ENCODE measurements at regions not wholly inside any gene's neighbourhood (a gene's known extent, or its start where the extent isn't known, plus 50 kb on each side); places are given as distances from the start of the nearest gene placed in this dataset.
A peak's percentile ranks its signal among the peaks of the same experiment; 100 is the strongest.
"Not testable (repeated sequence)": the region's sequence is repeated elsewhere in the genome, so short reads cannot be mapped to it uniquely, and the experiment has no call there.

DNA sequence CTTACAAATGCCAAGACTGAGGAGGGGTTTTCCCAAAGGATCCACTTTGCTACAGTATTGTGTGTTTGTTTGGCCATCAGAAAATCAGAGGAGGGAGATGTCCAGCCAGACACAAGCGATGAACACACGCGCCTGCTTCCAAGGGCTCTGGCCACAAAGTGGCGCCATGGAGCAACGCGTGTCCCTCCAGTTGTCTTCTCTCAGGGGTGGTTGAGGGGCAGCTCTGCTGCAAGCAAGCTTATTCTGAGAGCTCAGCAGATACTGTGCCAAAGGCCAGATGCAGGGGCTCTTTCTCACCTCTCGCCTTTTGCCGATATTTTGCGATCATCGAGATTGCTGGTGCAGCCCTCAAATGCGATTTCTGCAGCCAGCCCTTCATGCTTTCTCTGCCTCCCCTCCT lies 88.9 kb upstream of the OSBPL11 start:
- Histone ChIP-seq H3K4me1 (peaks cover 0 to 20% (median 0%) of the 10 kb centered on the region in 3 donors), H3K36me3 (no peaks in the 10 kb centered on the region), H3K4me3 (no peak overlapping the region), H3K27me3 (no peaks in the 10 kb centered on the region), H3K9me3 (no peaks in the 10 kb centered on the region), H3K27ac (no peak overlapping the region)
- TF ChIP-seq CTCF (IDR thresholded peaks at IDR 0.05) (peak in 1 of 4 experiments; percentile 26), POLR2AphosphoS5 (IDR thresholded peaks at IDR 0.05) (no peak), POLR2A (IDR thresholded peaks at IDR 0.05) (no peak), EP300 (IDR thresholded peaks at IDR 0.05) (no peak)
- WGBS, 2 donors (ENCODE audit: low coverage in 1 of 2): 69 to 77% methylated on average over 3 to 6 of the region's 11 CpGs
- ATAC-seq: peak; percentile 37

DNA sequence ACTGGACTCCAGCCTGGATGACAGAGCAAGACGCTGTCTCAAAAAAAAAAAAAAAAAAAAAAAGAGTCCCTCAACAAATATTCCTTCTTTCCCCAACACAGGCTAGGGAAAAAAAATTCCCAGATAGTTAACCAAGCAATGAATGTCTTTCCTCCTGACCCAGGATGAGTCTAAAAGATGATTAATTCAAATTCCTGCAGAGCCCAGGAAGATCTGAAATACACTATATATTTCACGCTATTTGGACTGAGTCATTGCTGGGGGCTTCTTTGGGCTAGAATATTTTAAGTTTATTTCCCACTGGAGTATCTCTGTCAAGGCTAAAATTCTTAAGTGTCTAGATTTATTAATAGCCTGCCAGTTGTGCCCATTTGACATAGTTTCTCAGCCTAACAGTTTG lies 90.4 kb upstream of the OSBPL11 start:
- H3K36me3 ChIP-seq, ATAC-seq, H3K9me3 ChIP-seq, H3K4me3 ChIP-seq, H3K27ac ChIP-seq, H3K27me3 ChIP-seq: not testable (repeated sequence)
- H3K4me1 ChIP-seq: peaks cover 0 to 20% (median 0%) of the 10 kb centered on the region in 3 donors
- WGBS, 2 donors (ENCODE audit: low coverage in 1 of 2): 83 to 88% methylated on average over 1 of the region's 2 CpGs

DNA sequence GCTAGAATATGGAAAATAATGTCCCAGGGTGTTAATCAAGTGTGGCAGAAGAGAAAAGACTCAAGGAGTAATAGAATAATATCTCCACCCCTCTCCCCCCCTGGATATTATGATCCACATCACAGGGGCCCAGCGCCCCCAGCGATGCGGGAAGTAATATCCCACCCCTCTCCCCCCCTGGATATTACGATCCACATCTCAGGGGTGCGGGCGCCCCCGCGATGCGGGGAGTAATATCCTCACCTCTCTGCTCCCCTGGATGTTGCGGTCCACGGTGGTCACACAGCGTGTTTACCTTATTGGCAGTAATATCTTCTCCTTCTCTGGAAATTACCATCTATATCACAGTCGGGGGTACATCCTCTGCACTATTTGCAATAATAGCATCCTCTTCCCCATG lies 97.1 kb upstream of the OSBPL11 start:
- 95% methylated on average over 10 of the region's 13 CpGs for WGBS, 2 donors (ENCODE audit: low coverage in 1 of 2)
- TF ChIP-seq EP300 (IDR thresholded peaks at IDR 0.05) (no peak), POLR2AphosphoS5 (IDR thresholded peaks at IDR 0.05) (no peak)
- Histone ChIP-seq H3K27me3 (no peaks in the 10 kb centered on the region), H3K4me3 (no peak overlapping the region), H3K36me3 (no peaks in the 10 kb centered on the region), H3K4me1 (no peaks in the 10 kb centered on the region), H3K9me3 (no peaks in the 10 kb centered on the region), H3K27ac (no peak overlapping the region)
- no peak for ATAC-seq

DNA sequence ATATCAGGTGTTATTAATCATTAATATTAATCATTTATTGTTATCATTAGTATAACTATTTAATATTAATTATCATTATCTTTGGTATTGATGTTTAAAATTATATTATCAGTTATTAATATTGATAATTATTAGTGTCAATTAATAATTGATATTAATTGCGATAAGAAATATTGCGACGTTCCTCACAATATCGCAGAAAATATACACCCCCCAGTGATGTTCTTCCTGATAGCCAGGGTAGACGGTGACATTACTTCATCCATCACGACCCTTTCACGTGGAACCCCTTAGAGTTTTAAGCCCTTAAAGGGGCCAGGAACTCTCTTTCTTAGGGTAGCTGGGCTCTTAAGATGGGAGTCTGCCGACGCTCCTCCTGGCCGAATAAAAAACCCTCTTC lies 98.6 kb upstream of the OSBPL11 start:
- H3K27me3 ChIP-seq: no peaks in the 10 kb centered on the region
- TF ChIP-seq EP300 (IDR thresholded peaks at IDR 0.05) (no peak), POLR2AphosphoS5 (IDR thresholded peaks at IDR 0.05) (no peak), CTCF (IDR thresholded peaks at IDR 0.05) (no peak), POLR2A (IDR thresholded peaks at IDR 0.05) (no peak)
- H3K4me1 ChIP-seq: no peaks in the 10 kb centered on the region
- no peak overlapping the region for H3K4me3 ChIP-seq
- no peaks in the 10 kb centered on the region for H3K36me3 ChIP-seq
- H3K9me3 ChIP-seq: no peaks in the 10 kb centered on the region
- no peak overlapping the region for H3K27ac ChIP-seq
- 88 to 96% methylated on average over 9 to 10 of the region's 10 CpGs for WGBS, 2 donors (ENCODE audit: low coverage in 1 of 2)
- no peak for ATAC-seq

- H3K27ac ChIP-seq: no peak overlapping the region
- H3K4me1 ChIP-seq: no peaks in the 10 kb centered on the region
- ATAC-seq: no peak
- WGBS, 2 donors (ENCODE audit: low coverage in 1 of 2): 73 to 80% methylated on average over 1 to 9 of the region's 14 CpGs
- H3K9me3 ChIP-seq: no peaks in the 10 kb centered on the region
- H3K27me3 ChIP-seq: no peaks in the 10 kb centered on the region
- TF ChIP-seq POLR2AphosphoS5 (IDR thresholded peaks at IDR 0.05): no peak
- no peak for TF ChIP-seq EP300 (IDR thresholded peaks at IDR 0.05)
- no peak for TF ChIP-seq POLR2A (IDR thresholded peaks at IDR 0.05)
- no peak for TF ChIP-seq CTCF (IDR thresholded peaks at IDR 0.05)
- no peaks in the 10 kb centered on the region for H3K36me3 ChIP-seq
- H3K4me3 ChIP-seq: no peak overlapping the region
Observed at GRCh38 chr3:125694761-125695294, 99.5 kb upstream of the OSBPL11 start.

- H3K27ac ChIP-seq: no peak overlapping the region
- H3K36me3 ChIP-seq: no peaks in the 10 kb centered on the region
- no peaks in the 10 kb centered on the region for H3K27me3 ChIP-seq
- WGBS, 2 donors (ENCODE audit: low coverage in 1 of 2): 84 to 89% methylated on average over 6 of the region's 6 CpGs
- H3K9me3 ChIP-seq: no peaks in the 10 kb centered on the region
- H3K4me3 ChIP-seq: no peak overlapping the region
- TF ChIP-seq EP300 (IDR thresholded peaks at IDR 0.05): no peak
- no peak for TF ChIP-seq POLR2AphosphoS5 (IDR thresholded peaks at IDR 0.05)
- no peak for TF ChIP-seq POLR2A (IDR thresholded peaks at IDR 0.05)
- no peak for TF ChIP-seq CTCF (IDR thresholded peaks at IDR 0.05)
- H3K4me1 ChIP-seq: no peaks in the 10 kb centered on the region
- no peak for ATAC-seq
Observed at GRCh38 chr3:125695688-125696087, 100.4 kb upstream of the OSBPL11 start.

DNA sequence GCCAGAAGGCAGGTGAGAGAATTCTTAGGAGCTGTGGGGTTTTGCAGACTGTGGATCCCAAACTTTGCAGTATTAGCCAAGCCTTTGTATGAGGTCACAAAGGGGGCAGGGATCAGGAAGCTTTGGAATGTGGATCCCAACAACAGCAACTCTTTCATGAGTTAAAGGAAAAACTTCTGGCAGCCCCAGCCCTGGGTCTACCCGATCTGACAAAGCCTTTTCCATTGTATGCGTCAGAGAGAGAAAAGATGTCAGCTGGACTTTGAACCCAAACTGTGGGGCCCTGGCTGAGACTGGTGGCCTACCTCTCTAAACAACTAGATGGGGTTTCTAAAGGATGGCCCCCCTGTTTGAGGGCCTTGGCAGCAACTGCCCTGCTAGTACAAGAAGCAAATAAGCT lies 101.8 kb upstream of the OSBPL11 start:
- 80% methylated on average over 1 of the region's 2 CpGs; no CpG with 5 or more reads in 1 of the 2 donors for WGBS, 2 donors (ENCODE audit: low coverage in 1 of 2)
- not testable (repeated sequence) for H3K9me3 ChIP-seq, H3K36me3 ChIP-seq, H3K4me3 ChIP-seq, H3K27ac ChIP-seq, ATAC-seq, H3K4me1 ChIP-seq, H3K27me3 ChIP-seq

DNA sequence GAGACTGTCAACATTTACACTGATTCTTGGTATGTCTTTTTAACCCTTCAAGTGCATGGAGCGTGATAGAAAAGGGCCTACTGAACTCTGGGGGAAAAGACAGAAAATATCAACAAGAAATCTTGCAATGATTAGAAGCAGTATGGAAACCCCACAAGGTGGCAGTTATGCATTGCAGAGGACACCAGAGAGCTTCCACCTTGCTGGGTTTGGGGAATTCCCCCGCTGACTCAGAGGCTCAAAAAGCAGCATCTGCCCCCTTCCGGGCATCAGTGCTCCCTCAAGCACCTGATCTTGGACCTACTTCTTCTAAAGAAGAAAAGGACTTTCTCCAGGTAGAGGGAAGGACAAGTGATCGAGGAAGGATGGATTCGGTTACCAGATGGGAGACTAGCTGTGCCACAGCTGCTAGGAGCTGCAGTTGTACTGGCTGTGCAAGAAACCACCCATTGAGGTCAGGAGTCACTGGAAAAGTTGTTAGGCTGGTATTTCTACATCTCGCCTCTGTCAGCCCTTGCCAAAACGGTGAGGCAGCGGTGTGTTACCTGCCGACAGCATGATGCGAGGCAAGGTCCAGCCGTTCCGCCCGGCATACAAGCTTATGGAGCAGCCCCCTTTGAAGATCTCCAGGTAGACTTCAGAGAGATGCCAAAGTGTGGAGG lies 102.8 kb upstream of the OSBPL11 start:
- not testable (repeated sequence) for H3K9me3 ChIP-seq, H3K4me1 ChIP-seq, H3K27ac ChIP-seq, H3K36me3 ChIP-seq, H3K4me3 ChIP-seq, ATAC-seq, H3K27me3 ChIP-seq
- 80% methylated on average over 5 of the region's 13 CpGs; no CpG with 5 or more reads in 1 of the 2 donors for WGBS, 2 donors (ENCODE audit: low coverage in 1 of 2)

All from gastroesophageal sphincter (tissue), 4 donors.